HG03045 (cell line): ENCODE measurements at regions not wholly inside any gene's neighbourhood (a gene's known extent, or its start where the extent isn't known, plus 50 kb on each side); places are given as distances from the start of the nearest gene placed in this dataset.
A peak's percentile ranks its signal among the peaks of the same experiment; 100 is the strongest.
"Not testable (repeated sequence)": the region's sequence is repeated elsewhere in the genome, so short reads cannot be mapped to it uniquely, and the experiment has no call there.

ENCODE experiments used
- ATAC-seq: cut with Tn5 transposase; IDR thresholded peaks from one replicate; pipeline ENCODE4 v1.9.1; 2021; ENCODE audit warnings: mild to moderate bottlenecking, moderate library complexity; ENCODE audit not compliant: unreplicated experiment

DNA sequence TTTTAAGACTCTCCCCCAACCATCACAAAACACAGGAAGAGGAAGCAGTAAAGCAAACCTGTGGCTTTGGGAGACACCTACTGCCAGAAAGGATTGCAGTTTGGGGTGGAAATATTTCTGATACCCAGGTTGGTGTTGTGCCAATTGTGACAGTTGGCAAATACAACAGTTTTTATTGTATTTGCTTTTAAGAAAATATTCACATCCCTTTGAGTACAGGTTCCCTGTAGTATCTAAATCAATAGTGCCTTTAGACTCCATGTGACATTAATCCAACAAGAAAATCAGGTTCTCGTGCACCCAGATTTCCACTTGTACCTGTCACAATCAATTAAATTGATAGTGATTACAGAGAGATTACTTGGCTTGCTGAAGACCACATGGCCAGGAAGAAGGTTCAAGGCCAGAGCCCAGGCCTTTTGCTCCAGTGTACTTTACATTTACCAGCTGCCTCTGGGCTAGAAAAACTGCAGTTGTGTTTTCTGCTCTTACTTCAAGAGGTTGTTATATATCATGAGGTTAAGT, 361.2 kb downstream of the ATP23 start:
- no peak for ATAC-seq

DNA sequence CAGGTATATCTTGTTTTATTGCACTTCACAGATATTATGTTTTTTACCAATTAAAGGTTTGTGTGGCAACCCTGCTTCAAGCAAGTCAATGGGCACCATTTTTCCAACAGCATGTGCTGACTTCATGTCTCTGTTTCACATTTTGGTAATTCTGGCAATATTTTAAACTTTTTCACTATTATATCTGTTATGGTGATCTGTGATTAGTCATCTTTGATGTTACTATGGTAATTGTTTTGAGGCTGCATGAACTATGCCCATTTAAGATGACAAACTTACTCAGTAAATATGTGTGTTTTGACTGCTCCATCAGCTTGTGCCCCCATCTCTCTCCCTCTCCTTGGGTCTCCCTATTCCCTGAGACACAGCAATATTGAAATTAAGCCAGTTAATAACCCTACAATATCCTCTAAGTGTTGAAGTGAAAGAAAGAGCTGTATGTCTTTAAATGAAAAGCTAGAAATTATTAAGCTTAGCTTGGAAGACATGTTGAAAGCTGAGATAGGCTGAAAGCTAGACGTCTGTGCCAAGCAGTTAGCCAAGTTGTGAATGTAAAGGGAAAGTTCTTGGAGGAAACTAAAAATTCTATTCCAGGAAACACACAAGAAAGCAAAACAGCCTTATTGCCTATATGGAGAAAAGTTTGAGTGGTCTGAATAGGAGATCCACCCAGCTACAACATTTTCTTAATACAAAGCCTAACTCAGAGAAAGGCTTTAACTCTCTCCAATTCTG, 365.1 kb downstream of the ATP23 start:
- ATAC-seq, result no peak

DNA sequence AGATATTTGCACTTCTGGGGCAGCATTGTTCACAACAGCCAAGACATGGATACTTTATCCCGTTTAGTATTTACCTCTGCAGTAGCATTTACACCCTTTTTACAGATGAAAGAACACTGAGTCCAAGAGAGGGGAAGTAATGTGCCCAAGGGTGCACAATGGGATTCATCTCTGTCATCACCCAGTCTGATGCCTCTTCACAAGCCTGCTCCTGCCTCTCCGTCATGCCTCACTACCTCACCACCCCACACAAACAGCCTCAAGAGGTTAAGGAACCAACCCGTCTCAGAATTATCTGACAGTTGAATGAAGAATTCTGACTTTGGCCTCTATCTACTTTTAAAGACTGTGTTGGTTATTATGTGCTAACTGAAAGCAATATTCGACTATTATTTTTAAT, 368.4 kb downstream of the ATP23 start:
- ATAC-seq, result no peak

DNA sequence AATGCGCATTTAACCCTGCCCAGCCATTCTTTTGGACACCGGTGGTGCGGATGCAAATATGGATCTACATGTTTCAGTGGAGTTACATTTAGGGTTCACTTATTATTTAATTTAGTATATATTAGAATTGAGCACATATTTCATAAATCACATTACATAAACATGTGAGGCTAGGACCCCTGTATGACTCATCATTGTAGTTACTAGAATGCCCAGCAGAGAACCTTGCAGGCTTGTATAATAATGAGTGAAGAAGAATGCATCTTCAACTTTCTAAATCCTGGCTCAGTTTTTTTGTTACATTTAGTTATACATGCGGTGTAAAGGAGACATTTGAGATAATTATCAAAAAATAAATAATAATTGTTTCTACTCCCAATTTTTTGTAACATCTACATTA, 369.0 kb downstream of the ATP23 start:
- ATAC-seq, result no peak

DNA sequence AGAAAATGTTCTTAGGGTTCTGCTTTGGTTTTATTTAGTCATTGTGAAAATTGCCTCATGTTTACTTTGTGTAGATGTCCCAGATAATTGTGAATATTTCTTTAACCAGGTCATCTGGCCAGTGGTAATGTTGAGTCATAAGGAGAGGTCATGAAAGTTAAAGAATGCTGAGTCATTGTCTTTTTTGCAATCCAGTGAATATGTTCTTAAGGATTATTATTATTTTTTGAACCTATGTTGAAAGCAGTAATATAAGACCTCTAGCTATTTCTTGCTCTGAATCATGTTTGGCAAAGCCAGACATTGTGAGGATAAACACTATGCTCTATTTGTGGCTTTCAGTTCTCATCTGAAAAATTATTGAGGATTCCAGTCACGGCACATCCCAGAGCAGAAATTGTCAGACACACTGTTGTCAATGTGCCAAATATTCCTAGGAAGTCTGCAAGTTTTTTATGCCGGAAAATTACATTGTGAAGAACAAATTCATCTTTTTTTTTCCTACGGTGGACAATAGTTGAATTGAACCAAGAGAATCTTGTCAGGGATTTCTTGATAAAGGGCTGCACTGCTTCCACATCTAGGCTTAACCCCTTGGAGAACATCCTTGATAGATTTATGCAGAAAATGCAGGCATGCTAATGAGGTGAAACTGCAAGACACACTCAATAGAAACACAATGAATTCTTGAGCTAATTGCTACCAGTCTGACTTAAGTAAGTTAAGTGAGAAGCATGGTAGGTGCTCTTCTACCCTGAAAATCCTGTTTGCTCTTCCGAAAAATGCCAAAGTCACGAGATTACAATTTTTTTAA, 369.6 kb downstream of the ATP23 start:
- ATAC-seq, result no peak

DNA sequence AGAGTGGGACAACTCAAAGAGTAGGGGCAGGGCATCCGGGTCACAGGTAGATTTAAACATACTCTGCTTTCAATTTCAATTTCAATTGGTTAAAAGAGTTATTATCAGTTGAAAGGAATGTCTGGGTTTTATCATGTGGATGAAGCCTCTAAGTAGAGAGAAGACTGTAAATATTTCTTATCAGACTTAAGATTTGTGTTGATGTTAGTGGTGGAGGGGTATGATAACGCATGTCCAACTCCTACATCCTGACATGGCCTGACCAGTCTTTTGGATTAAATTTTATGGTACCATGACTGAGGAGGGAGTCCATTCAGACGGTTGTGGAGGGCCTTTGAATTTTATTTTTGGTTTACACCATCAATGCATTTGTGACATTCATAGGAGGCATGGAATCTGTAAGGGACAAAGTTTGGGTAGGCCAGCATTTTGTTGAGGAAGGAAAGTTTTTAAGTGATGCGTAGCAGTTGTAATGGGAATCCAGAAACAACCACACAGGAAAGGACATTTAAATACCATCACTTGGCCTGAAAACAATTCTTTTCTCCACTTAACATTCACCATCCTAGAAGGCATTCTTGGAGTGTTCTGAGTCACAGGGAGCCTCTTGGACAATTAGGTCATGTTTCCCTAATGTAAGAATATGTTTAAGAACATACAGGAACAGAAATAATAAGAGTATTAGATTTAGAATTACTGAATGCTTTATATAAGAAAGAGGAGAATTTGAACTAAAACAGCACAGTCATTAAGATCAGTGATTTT, 371.9 kb downstream of the ATP23 start:
- ATAC-seq, result no peak

DNA sequence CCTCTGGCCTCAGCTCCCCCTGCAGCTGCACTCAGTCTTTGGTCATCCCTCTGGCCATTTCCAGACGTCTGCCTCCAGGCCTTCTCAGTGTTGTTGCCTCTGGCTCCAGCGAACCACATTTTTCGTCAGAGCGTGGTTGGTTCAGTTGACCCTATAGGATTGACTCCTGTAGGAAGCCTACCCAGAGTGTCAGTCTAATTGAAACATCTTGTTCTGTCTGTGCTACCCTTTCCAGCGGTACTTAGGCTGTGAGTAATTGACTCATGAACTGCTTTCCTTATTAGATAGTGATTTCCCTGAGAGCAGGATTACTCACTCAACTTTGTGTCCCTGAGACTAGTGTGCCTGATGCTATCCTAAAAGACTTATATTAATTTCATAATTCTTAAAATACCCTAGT, 373.2 kb downstream of the ATP23 start:
- ATAC-seq, result no peak

DNA sequence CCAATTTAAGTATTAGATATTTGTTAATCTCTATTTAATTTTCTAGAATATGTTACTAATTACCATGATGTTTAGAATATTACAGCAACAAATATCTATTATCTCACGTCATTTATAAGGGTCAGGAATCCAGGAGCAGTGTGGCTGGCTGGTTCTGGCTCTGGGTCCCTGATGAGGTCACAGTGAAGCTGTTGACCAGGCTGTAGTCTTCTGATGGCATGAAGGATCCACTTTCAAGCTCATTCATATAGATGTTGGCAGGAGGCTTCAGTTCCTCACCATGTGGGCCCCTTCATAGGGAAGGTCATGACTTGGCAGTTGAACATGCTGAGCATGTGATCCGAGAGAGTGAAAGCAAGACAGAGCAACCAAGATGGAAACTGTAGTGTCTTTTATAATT, 375.6 kb downstream of the ATP23 start:
- ATAC-seq, result no peak

DNA sequence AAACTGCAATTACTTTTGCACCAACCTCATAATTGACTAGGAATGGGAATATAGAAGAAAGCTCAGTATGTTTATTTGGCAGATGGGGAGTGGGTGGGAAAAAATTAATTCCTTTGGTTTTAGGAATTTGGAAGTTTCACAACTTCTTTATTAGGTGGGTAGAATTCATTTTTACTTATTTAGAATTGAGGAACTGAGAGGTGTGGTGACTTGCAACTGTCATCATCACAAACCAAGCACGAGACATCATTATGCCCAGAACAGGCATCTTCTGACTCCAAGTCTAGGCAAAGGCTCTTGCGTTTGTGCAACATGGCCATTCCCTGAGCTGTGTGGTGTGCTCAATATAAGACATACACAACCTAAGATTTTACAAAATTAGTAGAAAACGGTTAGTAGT, 380.0 kb downstream of the ATP23 start:
- ATAC-seq, result no peak

DNA sequence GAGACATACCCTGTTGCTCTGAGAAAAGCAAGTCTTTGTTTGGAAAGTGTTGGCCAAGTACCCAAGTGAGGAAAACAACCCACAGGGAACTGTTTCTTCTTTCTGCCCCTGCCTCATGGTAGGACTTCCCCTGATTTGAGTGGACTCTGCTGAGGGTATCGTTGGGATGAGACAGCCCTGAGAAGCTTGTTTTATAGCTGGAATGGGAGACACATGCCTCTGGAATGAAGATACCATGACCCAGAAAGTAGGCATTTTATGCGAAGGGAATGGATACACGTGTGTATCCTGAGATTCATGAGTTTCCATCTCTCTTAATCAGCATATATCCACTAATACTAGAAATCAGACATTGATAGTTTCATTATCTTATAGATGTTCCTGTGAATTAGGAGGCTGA, 382.3 kb downstream of the ATP23 start:
- ATAC-seq, result no peak

DNA sequence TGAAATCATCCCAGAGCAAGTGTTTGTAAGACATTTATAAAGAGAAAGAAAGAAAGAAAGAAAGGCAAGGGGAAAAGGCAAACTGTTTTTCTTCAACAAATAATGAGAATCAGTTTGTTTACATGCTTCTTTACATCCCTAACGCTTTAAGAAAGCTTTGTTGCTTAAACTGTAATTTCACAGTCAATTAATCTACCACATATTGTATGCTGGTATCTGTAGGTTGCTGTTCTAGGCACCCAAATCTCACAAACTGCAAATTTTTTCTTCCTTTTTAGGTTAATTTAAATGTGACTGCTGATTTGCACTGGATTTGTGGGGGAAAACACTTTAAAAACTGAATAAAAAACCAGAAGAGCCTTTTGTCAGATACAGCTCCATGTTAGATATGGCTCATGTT, 384.2 kb downstream of the ATP23 start:
- no peak for ATAC-seq

DNA sequence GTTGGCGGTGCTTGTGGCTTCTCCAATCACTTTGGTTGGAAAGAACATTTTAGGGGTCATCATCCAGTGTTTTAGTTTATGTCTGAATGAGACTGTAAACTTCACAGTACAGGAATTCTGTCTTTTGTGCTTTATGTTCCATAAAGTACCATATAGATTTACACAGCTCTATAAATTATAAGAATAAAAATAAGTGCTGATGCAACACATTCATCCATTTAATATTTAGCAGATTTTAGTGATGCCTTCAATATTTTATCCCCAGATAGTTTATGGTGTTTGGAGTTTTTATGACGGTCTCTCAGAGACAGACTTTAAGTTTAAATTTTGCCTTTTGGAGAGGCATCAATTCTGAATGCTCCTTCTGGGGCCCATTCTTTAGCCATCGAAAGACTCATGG, 385.2 kb downstream of the ATP23 start:
- no peak for ATAC-seq

DNA sequence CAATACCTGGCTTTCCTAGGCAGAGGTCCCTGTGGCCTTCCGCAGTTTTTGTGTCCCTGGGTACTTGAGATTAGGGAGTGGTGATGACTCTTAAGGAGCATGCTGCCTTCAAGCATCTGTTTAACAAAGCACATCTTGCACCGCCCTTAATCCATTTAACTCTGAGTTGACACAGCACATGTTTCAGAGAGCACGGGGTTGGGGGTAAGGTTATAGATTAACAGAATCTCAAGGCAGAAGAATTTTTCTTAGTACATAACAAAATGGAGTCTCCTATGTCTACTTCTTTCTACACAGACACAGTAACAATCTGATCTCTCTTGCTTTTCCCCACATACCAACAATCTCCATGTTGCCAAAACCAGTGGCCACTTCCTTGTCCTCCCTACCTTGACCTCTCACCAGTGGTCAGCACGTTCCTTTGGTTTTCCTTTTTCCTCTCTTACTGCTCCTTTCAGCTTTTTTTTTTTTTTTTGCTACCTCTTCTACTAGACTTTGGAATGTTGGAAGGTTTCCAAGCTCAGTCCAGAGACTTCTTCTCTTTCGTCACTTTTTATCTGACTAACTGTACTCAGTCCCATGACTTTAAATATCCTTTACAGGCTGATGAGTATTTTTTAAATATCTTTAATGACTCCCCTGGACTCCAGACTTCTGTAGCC, 395.3 kb downstream of the ATP23 start:
- ATAC-seq, result not testable (repeated sequence)

DNA sequence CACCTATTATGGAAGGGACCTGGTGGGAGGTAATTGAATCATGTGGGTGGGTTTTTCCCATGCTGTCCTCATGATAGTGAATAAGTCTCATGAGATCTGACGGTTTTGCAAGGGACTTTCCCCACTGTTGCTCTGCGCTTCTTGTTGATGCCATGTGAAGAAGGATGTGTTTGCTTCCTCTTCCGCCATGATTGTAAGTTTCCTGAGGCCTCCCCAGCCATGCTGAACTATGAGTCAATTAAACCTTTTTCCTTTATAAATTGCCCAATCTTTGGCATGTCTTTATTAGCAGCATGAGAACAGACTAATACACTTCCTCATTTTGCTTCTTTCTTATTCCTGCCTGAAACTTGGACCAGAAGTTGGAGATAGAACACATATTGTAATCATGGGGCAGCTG, 396.2 kb downstream of the ATP23 start:
- not testable (repeated sequence) for ATAC-seq

DNA sequence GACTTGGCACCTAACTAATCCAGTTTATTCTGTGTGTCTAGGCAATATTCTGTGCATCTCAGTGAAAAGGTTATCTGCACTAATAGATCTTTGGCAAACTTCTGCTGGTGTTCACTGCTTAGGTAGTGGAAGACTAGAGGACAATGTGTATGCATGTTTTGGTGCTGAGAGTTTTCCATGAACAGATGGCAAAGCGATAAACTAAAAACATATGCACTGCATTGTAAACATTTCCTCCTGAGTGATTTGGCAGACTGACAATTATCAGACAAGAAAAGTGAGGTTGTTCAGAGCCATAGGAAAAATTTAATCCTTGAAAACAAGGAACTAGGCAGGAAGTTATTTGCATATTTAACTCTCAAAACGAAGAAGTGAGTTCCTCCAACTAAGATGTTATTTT, 400.4 kb downstream of the ATP23 start:
- ATAC-seq, result no peak

DNA sequence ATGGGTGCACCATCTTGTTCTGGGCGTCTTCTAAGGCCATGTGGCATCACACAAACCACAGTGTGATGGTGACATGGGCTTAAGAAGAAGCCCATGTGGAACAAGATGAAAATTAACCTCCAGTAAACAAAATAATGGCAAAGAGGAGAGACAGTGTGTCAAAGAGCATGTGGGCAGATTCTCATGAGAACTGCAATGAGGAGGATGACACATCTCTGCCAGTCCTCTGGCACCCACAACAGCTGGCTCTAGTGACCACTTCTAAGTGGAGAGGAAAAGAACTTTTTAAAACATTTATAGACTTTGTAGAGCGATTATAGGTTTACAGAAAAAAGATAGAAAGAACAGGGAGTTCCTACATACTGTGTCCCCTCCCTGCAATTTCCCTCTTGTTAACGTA, 401.4 kb downstream of the ATP23 start:
- no peak for ATAC-seq

DNA sequence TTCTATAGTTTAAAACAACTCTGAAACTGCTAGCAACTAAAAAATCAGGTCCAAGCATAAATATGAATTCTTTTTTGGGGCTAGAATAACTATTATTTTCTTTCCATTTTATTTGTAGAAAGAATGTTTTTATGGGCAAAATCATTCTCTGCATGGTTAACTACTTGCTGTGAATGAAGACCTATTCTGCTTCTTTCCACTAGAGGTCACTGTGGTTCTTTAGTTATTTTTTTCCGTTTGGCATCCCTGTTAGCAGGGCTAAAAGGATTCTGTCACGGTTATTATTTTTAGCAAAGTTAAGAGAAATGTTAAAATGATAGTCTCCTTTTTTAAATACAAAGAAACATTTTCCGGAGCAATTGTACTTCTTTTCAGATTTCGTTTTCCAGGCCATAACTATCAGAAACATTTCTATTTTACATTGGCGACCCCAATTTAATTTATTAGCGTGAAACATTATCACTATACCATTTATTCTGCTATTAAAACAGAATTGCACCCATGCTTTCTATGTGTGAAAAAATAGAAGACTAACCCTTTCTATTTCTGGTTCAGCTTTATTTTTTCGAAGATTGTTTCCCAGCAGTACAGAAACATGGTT, 404.8 kb downstream of the ATP23 start:
- ATAC-seq, result peak; percentile 56

DNA sequence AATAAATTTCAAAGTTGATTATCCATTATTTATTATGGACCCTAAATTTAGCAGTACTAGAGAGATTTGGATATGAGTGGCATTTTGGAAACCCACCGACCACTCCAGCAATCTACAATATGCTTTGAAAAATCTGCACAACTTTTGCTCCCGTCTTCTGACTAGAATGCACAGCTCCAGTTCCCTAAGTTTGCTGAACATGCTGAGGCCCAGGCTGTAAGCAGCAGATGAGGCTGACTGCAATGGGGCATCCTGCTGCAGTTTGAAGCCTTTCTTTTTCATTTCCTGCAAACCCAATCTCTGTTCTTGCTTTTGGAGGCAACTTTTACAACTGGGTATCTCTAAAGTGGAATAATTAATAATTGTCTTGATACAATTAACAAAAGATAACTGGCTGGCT, 405.8 kb downstream of the ATP23 start:
- ATAC-seq, result no peak

DNA sequence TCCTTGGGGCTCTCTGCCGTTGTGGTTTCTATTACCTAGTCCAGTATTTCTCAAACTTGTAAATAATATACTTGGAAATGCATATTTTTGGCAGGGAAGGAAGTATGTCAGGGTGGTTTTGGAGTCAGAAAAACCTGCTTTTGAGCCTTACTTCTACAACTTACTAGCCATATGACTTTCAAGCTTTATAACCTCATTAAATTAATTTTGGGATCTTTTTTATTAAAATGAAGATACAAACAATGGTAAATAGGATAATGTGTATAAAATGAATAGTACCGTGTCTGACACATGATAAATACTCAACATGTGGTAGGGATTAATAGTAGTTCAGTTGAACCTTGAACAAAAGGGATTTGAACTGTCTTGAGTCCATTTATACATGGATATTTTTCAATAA, 406.3 kb downstream of the ATP23 start:
- no peak for ATAC-seq

DNA sequence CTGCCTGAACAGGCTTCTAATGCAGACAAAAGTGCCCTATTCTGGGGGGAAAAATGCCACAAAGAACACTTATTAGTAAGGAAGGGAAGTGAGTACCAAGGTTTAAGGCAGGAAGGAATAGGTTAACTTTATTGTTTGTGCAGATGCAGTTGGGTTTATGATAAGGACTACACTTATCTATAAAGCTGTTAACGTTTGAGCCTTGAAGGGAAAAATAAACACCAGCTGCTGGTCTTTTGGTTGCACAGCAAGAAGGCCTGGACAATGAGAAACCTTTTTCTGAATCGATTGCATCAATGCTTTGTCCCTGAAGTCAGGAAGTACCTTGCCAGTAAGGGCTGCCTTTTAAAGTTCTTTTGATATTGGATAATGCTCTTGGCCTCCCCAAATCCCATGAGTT, 407.8 kb downstream of the ATP23 start:
- ATAC-seq, result no peak

DNA sequence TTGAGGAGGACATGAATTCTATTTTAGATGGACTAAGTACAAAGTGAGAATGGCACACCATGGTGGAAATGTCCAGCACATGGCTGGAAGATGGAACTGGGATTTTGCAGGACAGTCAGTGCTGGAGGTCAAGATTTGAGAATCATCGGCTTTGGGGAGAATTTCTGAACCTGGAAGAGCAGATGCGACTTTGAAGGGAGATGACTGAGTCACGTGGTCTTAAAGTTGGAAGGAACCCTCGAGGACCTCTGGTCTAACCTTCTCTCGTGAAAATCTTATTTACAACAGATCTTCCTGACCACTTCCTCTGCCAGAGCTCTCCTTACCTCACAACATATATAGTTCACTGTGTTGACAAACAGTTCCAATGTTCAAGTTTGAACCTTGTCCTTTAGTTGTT, 415.4 kb downstream of the ATP23 start:
- no peak for ATAC-seq
